CD14-positive monocyte (primary cell): ENCODE measurements at regions not wholly inside any gene's neighbourhood (a gene's known extent, or its start where the extent isn't known, plus 50 kb on each side); places are given as distances from the start of the nearest gene placed in this dataset.

Experiments
- DNase-seq, 3 donors: peaks; one replicate each; pipeline ENCODE4 v3.0.0-alpha.2; 2011 to 2022
- H2AFZ ChIP-seq: 2 replicates; pipeline ENCODE4 v1.6.0; 2012; ENCODE audit warnings: mild to moderate bottlenecking, low read depth, low read length, inconsistent platforms; ENCODE audit not compliant: insufficient read depth, poor library complexity, severe bottlenecking
- H3K27ac ChIP-seq, 2 donors: 1 replicate in 1 of 2; 2 replicates in 1 of 2; pipeline ENCODE4 v1.5.1; 2012 to 2013; ENCODE audit warnings: low read length in 2 of 2, control low read depth in 1 of 2, inconsistent platforms in 1 of 2, low read depth in 1 of 2, mild to moderate bottlenecking in 1 of 2
- H3K27me3 ChIP-seq, 2 donors: one replicate each; pipeline versions ENCODE4 v1.6.0 to v1.6.1; 2011 to 2013; ENCODE audit warnings: low read length in 2 of 2; ENCODE audit not compliant: control insufficient read depth in 2 of 2, insufficient read depth in 2 of 2
- H3K36me3 ChIP-seq, 2 donors: replicated peaks in 1 of 2; 1 replicate in 1 of 2; 2 replicates in 1 of 2; pipeline versions ENCODE4 v1.5.1 to v1.6.1; 2012 to 2013; ENCODE audit warnings: low read length in 2 of 2, control low read depth in 1 of 2, inconsistent platforms in 1 of 2, mild to moderate bottlenecking in 1 of 2; ENCODE audit not compliant: insufficient read depth in 2 of 2, control insufficient read depth in 1 of 2
- H3K4me1 ChIP-seq, 2 donors: 1 replicate in 1 of 2; 2 replicates in 1 of 2; pipeline versions ENCODE4 v1.5.1 to v1.6.1; 2012 to 2013; ENCODE audit warnings: low read length in 2 of 2, control low read depth in 1 of 2, inconsistent platforms in 1 of 2, mild to moderate bottlenecking in 1 of 2, moderate library complexity in 1 of 2; ENCODE audit not compliant: insufficient read depth in 2 of 2, control insufficient read depth in 1 of 2
- H3K4me2 ChIP-seq: replicated peaks from 2 replicates; pipeline ENCODE3; 2012; ENCODE audit warnings: low read length, moderate library complexity, mild to moderate bottlenecking; ENCODE audit not compliant: poor library complexity, severe bottlenecking; ENCODE audit errors: extremely low read depth
- H3K4me3 ChIP-seq, 3 experiments: fragments of 200-600 bp in 1 of 3; sonication (generic) in 1 of 3; replicated peaks in 1 of 3; 1 replicate in 2 of 3; 2 replicates in 1 of 3; pipeline ENCODE4 v1.5.1; 2011 to 2013; ENCODE audit warnings: low read length in 3 of 3, mild to moderate bottlenecking in 3 of 3, control low read depth in 2 of 3, low read depth in 2 of 3, inconsistent platforms in 1 of 3, moderate library complexity in 1 of 3
- H3K79me2 ChIP-seq: 2 replicates; pipeline ENCODE4 v1.6.0; 2012; ENCODE audit warnings: mild to moderate bottlenecking, control low read depth, inconsistent platforms, low read length, moderate library complexity; ENCODE audit not compliant: insufficient read depth
- H3K9ac ChIP-seq: 2 replicates; pipeline ENCODE4 v1.6.0; 2017; ENCODE audit warnings: low read length, mild to moderate bottlenecking; ENCODE audit not compliant: insufficient read depth, poor library complexity, severe bottlenecking
- H3K9me3 ChIP-seq, 2 donors: replicated peaks in 1 of 2; 1 replicate in 1 of 2; 2 replicates in 1 of 2; pipeline versions ENCODE4 v1.5.1 to v1.6.1; 2012 to 2013; ENCODE audit warnings: low read length in 2 of 2, control low read depth in 1 of 2; ENCODE audit not compliant: control insufficient read depth in 1 of 2, insufficient read depth in 1 of 2
- H4K20me1 ChIP-seq: 2 replicates; pipeline ENCODE4 v1.6.0; 2012; ENCODE audit warnings: mild to moderate bottlenecking, low read length, control low read depth, moderate library complexity; ENCODE audit not compliant: insufficient read depth
- H3K27ac Mint-ChIP-seq, 7 donors: one replicate each; pipeline ENCODE4 v1.8.0; 2020; ENCODE audit warnings: mild to moderate bottlenecking in 7 of 7, mixed read lengths in 7 of 7, moderate library complexity in 6 of 7, inconsistent platforms in 2 of 7
- H3K27me3 Mint-ChIP-seq, 3 donors: one replicate each; pipeline ENCODE4 v1.8.0; 2021 to 2022; ENCODE audit warnings: low read depth in 3 of 3, mild to moderate bottlenecking in 3 of 3, mixed read lengths in 3 of 3, moderate library complexity in 3 of 3, inconsistent platforms in 1 of 3
- H3K36me3 Mint-ChIP-seq, 2 donors: one replicate each; pipeline ENCODE4 v1.8.0; 2020; ENCODE audit warnings: mixed read lengths in 2 of 2, inconsistent platforms in 1 of 2, mild to moderate bottlenecking in 1 of 2
- H3K4me1 Mint-ChIP-seq: one replicate; pipeline ENCODE4 v1.8.0; 2020; ENCODE audit warnings: mild to moderate bottlenecking, mixed read lengths
- H3K4me3 Mint-ChIP-seq, 2 donors: one replicate each; pipeline ENCODE4 v1.8.0; 2020; ENCODE audit warnings: mild to moderate bottlenecking in 2 of 2, mixed read lengths in 2 of 2, moderate library complexity in 1 of 2
- H3K9me3 Mint-ChIP-seq, 7 donors: one replicate each; pipeline ENCODE4 v1.8.0; 2020 to 2022; ENCODE audit warnings: mixed read lengths in 7 of 7, mild to moderate bottlenecking in 6 of 7, moderate library complexity in 6 of 7, inconsistent platforms in 2 of 7
- WGBS: methylation state at CpG from one replicate; pipeline ENCODE4 v1.1.5; 2013; ENCODE audit warnings: missing lambda C conversion rate; ENCODE audit not compliant: insufficient coverage; 5-methylcytosine and 5-hydroxymethylcytosine counted together
- intact Hi-C, 2 donors: fragments of 100-400 bp; cut with micrococcal nuclease; formaldehyde crosslinking; loops; one replicate each; pipeline versions ENCODE4 v1.15.0 to v1.15.1; 2023
- TF ChIP-seq, protein P1 (sequence below): fragments of 200-600 bp; IDR thresholded peaks from one replicate; pipeline ENCODE4 v1.8.0; 2022; ENCODE audit warnings: antibody characterized with exemption, mild to moderate bottlenecking

DNA sequence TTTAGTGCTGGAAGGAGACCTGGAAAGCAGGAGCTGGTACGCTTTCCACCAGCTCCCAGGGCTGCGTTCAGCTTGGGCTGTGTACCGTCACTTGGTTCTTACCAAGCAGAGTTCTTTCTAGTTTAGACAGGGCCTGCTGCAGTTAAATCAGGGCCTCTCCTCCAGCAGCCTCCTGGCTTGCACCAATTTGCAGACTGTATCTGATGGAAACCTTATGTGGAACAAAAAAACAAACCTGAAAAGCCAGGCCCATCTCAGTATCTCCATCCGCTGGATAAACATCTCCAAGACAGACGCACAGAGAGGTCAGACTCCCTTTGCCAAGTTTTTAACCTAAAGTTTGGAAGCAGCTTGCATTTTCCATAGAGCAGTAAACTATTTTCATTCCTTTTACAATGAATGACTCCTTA lies 288.6 kb upstream of the SORL1-AS1 start:
- no peaks in the 10 kb centered on the region for H3K36me3 ChIP-seq
- Mint-ChIP-seq H3K27ac (no peak overlapping the region), H3K4me1 (no peaks in the 10 kb centered on the region), H3K9me3 (peaks cover 3 to 16% (median 9%) of the 10 kb centered on the region in 7 donors), H3K4me3 (no peak overlapping the region), H3K36me3 (no peaks in the 10 kb centered on the region), H3K27me3 (no peaks in the 10 kb centered on the region)
- H3K79me2 ChIP-seq: no peaks in the 10 kb centered on the region
- H3K4me2 ChIP-seq: no peak overlapping the region
- WGBS: 100% methylated on average over 5 of the region's 5 CpGs
- intact Hi-C loops: no loop called here
- no peaks in the 10 kb centered on the region for H4K20me1 ChIP-seq
- no peak overlapping the region for H3K9ac ChIP-seq
- H3K4me3 ChIP-seq: no peak overlapping the region
- H3K4me1 ChIP-seq: no peaks in the 10 kb centered on the region
- H2AFZ ChIP-seq: no peak overlapping the region
- TF ChIP-seq, protein P1, sequence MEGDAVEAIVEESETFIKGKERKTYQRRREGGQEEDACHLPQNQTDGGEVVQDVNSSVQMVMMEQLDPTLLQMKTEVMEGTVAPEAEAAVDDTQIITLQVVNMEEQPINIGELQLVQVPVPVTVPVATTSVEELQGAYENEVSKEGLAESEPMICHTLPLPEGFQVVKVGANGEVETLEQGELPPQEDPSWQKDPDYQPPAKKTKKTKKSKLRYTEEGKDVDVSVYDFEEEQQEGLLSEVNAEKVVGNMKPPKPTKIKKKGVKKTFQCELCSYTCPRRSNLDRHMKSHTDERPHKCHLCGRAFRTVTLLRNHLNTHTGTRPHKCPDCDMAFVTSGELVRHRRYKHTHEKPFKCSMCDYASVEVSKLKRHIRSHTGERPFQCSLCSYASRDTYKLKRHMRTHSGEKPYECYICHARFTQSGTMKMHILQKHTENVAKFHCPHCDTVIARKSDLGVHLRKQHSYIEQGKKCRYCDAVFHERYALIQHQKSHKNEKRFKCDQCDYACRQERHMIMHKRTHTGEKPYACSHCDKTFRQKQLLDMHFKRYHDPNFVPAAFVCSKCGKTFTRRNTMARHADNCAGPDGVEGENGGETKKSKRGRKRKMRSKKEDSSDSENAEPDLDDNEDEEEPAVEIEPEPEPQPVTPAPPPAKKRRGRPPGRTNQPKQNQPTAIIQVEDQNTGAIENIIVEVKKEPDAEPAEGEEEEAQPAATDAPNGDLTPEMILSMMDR: no peak
- DNase-seq: no peak
- peaks cover 0 to 3% of the 10 kb centered on the region in 2 donors for H3K9me3 ChIP-seq
- no peak overlapping the region for H3K27ac ChIP-seq
- H3K27me3 ChIP-seq: peaks cover 0 to 2% of the 10 kb centered on the region in 2 donors

- H3K9ac ChIP-seq: no peak overlapping the region
- TF ChIP-seq, protein P1: no peak
- no peak overlapping the region for H3K4me2 ChIP-seq
- Mint-ChIP-seq H3K4me3 (no peak overlapping the region), H3K4me1 (no peaks in the 10 kb centered on the region), H3K36me3 (no peaks in the 10 kb centered on the region), H3K27me3 (no peaks in the 10 kb centered on the region), H3K27ac (no peak overlapping the region), H3K9me3 (peaks cover 3 to 16% (median 11%) of the 10 kb centered on the region in 7 donors)
- intact Hi-C loops: no loop called here
- H3K4me3 ChIP-seq: no peak overlapping the region
- peaks cover 0 to 2% of the 10 kb centered on the region in 2 donors for H3K27me3 ChIP-seq
- H3K27ac ChIP-seq: no peak overlapping the region
- no peaks in the 10 kb centered on the region for H3K79me2 ChIP-seq
- peaks cover 0 to 3% of the 10 kb centered on the region in 2 donors for H3K9me3 ChIP-seq
- H3K36me3 ChIP-seq: no peaks in the 10 kb centered on the region
- H4K20me1 ChIP-seq: no peaks in the 10 kb centered on the region
- DNase-seq: no peak
- H3K4me1 ChIP-seq: no peaks in the 10 kb centered on the region
- no CpG with 5 or more reads among the region's 1 CpG for WGBS
- no peak overlapping the region for H2AFZ ChIP-seq
Observed at GRCh38 chr11:121740902-121741301, 288.1 kb upstream of the SORL1-AS1 start.
